Hepatocyte (in vitro differentiated cells): ENCODE measurements at regions not wholly inside any gene's neighbourhood (a gene's known extent, or its start where the extent isn't known, plus 50 kb on each side); places are given as distances from the start of the nearest gene placed in this dataset.

Experiments used
- DNase-seq: peaks from one replicate; pipeline ENCODE4 v3.0.0-alpha.2; 2016; ENCODE audit warnings: low spot score
- H2AFZ ChIP-seq: fragments of 200-600 bp; sonication (generic); 2 replicates; pipeline ENCODE4 v1.6.0; 2016; ENCODE audit warnings: antibody characterized with exemption, mild to moderate bottlenecking
- H3K27ac ChIP-seq: fragments of 200-600 bp; sonication (generic); 2 replicates; pipeline ENCODE4 v1.5.1; 2016; ENCODE audit warnings: mild to moderate bottlenecking
- H3K27me3 ChIP-seq: fragments of 200-600 bp; sonication (generic); 2 replicates; pipeline ENCODE4 v1.6.1; 2016
- H3K36me3 ChIP-seq: fragments of 200-600 bp; sonication (generic); replicated peaks from 2 replicates; pipeline ENCODE4 v1.5.1; 2016; ENCODE audit warnings: low read depth; ENCODE audit not compliant: insufficient read depth
- H3K4me1 ChIP-seq: fragments of 200-600 bp; sonication (generic); 2 replicates; pipeline ENCODE4 v1.5.1; 2016; ENCODE audit warnings: mild to moderate bottlenecking, moderate library complexity; ENCODE audit not compliant: insufficient read depth
- H3K4me2 ChIP-seq: fragments of 200-600 bp; sonication (generic); 2 replicates; pipeline ENCODE4 v1.6.0; 2016
- H3K4me3 ChIP-seq: fragments of 200-600 bp; sonication (generic); 2 replicates; pipeline ENCODE4 v1.5.1; 2016; ENCODE audit warnings: mild to moderate bottlenecking
- H3K79me2 ChIP-seq: fragments of 200-600 bp; sonication (generic); 2 replicates; pipeline ENCODE4 v1.6.0; 2017; ENCODE audit warnings: mild to moderate bottlenecking
- H3K9me2 ChIP-seq: fragments of 200-600 bp; sonication (generic); replicated peaks from 2 replicates; pipeline ENCODE4 v1.6.0; 2017; ENCODE audit warnings: mild to moderate bottlenecking; ENCODE audit not compliant: insufficient read depth
- H3K9me3 ChIP-seq: fragments of 200-600 bp; sonication (generic); 2 replicates; pipeline ENCODE4 v1.5.1; 2016; ENCODE audit warnings: low read depth, mild to moderate bottlenecking
- H4K20me1 ChIP-seq: fragments of 200-600 bp; sonication (generic); 2 replicates; pipeline ENCODE4 v1.6.0; 2016; ENCODE audit warnings: mild to moderate bottlenecking; ENCODE audit not compliant: insufficient read depth, poor library complexity, severe bottlenecking
- EZH2 ChIP-seq: fragments of 200-600 bp; sonication (generic); IDR thresholded peaks from 2 replicates; pipeline ENCODE4 v1.6.1; 2016; ENCODE audit warnings: antibody characterized with exemption, mild to moderate bottlenecking, borderline replicate concordance
- EZH2phosphoT487 ChIP-seq: fragments of 200-600 bp; sonication (generic); IDR thresholded peaks from one replicate; pipeline ENCODE4 v1.6.1; 2018; ENCODE audit warnings: antibody characterized with exemption, mild to moderate bottlenecking, low read depth, moderate library complexity; ENCODE audit not compliant: unreplicated experiment, severe bottlenecking
- WGBS: methylation state at CpG from one replicate; pipeline ENCODE4 v1.1.6; 2016; ENCODE audit warnings: low lambda C conversion rate; ENCODE audit errors: missing lambda C conversion rate; 5-methylcytosine and 5-hydroxymethylcytosine counted together
- TF ChIP-seq, protein P1 (sequence below): fragments of 200-600 bp; sonication (generic); IDR thresholded peaks from 2 replicates; pipeline ENCODE4 v1.5.1; 2016; ENCODE audit warnings: antibody characterized with exemption, mild to moderate bottlenecking; ENCODE audit not compliant: poor library complexity

DNA sequence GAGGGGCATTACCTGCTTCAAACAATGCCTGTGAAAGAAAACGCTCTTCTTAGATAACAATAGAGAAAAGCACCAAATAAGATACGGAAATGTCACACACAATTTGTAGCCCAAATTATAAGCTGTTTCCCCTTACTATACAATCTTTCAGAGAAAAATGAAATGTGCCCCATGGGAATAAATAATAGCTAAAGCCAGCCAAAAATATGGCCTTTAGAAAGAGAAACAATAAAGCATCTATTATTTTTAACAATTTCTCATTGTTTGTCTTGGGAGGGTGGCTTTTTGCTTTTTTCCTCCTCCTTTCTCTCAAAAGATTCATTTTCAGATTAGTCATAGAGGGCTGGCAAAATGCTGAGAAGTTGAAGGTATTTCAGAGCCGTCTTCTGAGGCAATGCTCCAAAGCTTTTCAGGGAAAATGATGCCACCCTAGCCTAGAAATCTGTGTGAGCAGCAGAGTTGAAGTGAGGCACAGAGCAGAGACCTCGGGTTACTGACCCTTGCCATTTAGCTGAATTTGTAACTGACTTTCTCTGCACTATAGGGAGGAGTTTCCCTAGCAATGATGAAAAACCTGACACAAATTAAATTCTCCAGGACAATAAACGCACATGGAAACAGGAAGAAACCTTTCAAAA, 86.3 kb upstream of the PRICKLE2 start:
- H2AFZ ChIP-seq, result no peak overlapping the region
- no peaks in the 10 kb centered on the region for H4K20me1 ChIP-seq
- no peaks in the 10 kb centered on the region for H3K9me3 ChIP-seq
- no peaks in the 10 kb centered on the region for H3K36me3 ChIP-seq
- H3K27ac ChIP-seq, result no peak overlapping the region
- no peak for DNase-seq
- no peaks in the 10 kb centered on the region for H3K27me3 ChIP-seq
- H3K9me2 ChIP-seq, result no peaks in the 10 kb centered on the region
- no peak overlapping the region for H3K4me3 ChIP-seq
- WGBS, result 71% methylated on average over 5 of the region's 5 CpGs
- H3K4me1 ChIP-seq, result peaks cover 3% of the 10 kb centered on the region
- no peak overlapping the region for H3K4me2 ChIP-seq
- TF ChIP-seq EZH2phosphoT487 (no peak), EZH2 (no peak)
- TF ChIP-seq, protein P1, sequence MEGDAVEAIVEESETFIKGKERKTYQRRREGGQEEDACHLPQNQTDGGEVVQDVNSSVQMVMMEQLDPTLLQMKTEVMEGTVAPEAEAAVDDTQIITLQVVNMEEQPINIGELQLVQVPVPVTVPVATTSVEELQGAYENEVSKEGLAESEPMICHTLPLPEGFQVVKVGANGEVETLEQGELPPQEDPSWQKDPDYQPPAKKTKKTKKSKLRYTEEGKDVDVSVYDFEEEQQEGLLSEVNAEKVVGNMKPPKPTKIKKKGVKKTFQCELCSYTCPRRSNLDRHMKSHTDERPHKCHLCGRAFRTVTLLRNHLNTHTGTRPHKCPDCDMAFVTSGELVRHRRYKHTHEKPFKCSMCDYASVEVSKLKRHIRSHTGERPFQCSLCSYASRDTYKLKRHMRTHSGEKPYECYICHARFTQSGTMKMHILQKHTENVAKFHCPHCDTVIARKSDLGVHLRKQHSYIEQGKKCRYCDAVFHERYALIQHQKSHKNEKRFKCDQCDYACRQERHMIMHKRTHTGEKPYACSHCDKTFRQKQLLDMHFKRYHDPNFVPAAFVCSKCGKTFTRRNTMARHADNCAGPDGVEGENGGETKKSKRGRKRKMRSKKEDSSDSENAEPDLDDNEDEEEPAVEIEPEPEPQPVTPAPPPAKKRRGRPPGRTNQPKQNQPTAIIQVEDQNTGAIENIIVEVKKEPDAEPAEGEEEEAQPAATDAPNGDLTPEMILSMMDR, result no peak
- no peaks in the 10 kb centered on the region for H3K79me2 ChIP-seq

DNA sequence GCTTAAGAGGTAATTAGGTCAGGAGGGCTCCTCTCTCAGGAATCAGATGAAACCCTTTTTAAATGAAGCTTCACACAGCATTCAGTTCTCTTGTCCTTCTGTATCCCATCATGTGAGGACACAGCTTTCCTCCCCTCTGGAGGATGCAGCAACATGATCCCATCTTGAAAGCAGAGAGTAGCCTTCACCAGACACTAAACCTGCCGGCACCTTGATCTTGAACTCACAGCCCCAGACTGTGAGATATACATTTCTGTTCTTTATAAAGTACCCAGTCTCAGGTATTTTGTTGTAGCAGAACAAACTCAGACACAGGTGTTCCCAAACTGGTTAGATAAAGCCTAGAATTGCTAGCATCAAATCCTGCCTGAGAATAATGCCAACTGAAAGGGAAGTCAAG, 83.7 kb upstream of the PRICKLE2 start:
- Histone ChIP-seq H2AFZ (no peak overlapping the region), H3K27me3 (no peaks in the 10 kb centered on the region), H3K36me3 (no peaks in the 10 kb centered on the region), H3K9me3 (no peaks in the 10 kb centered on the region), H3K4me3 (no peak overlapping the region), H3K4me2 (no peak overlapping the region), H4K20me1 (no peaks in the 10 kb centered on the region), H3K4me1 (no peaks in the 10 kb centered on the region), H3K79me2 (no peaks in the 10 kb centered on the region), H3K9me2 (no peaks in the 10 kb centered on the region), H3K27ac (no peak overlapping the region)
- TF ChIP-seq EZH2 (no peak), EZH2phosphoT487 (no peak)
- TF ChIP-seq, protein P1, result no peak
- DNase-seq, result no peak
- WGBS, result 93% methylated on average over 1 of the region's 1 CpG

DNA sequence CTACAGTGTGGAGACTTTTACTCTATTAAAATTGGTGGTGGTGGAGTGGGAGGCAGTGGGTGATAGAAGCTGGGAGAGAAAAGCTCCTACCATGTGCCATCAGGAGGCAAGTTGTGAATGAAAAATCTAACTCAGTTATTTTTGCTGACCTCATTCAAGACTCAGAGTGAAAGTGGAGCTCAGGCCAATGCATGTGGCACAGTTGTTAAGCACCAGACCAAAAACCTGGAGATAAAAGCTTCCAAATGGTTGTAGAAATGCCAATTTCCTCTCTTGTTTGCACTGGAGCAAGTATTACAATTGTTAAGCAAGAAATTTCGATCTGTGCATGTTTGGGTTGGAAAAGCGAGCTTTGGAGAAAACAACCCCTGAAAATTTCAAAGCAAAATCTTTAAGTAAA, 81.5 kb upstream of the PRICKLE2 start:
- WGBS, result 88% methylated on average over 2 of the region's 2 CpGs
- H4K20me1 ChIP-seq, result no peaks in the 10 kb centered on the region
- H2AFZ ChIP-seq, result no peak overlapping the region
- TF ChIP-seq, protein P1, result no peak
- TF ChIP-seq EZH2phosphoT487, result no peak
- no peak for TF ChIP-seq EZH2
- no peaks in the 10 kb centered on the region for H3K36me3 ChIP-seq
- H3K4me1 ChIP-seq, result no peaks in the 10 kb centered on the region
- H3K79me2 ChIP-seq, result no peaks in the 10 kb centered on the region
- H3K9me2 ChIP-seq, result no peaks in the 10 kb centered on the region
- no peak for DNase-seq
- no peak overlapping the region for H3K4me2 ChIP-seq
- H3K4me3 ChIP-seq, result no peak overlapping the region
- H3K9me3 ChIP-seq, result no peaks in the 10 kb centered on the region
- no peaks in the 10 kb centered on the region for H3K27me3 ChIP-seq
- H3K27ac ChIP-seq, result no peak overlapping the region

DNA sequence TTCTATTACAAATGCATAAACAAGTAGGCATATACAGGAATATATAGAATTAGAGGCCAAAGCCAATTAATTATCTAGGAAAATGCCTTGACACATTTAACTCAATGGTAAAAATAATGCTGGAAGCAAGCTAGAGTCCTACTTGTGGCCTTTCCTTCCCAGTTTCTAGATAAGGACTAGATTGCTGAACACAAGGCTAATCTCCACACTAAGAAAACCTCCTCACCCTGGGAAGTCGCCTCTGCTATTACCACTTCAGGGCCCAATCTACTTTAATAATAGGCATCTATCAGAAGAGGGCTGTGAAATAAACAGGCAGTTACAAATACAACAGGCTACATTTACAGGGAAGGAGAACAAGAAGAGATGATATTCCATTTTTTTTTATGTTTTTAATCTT, 80.5 kb upstream of the PRICKLE2 start:
- Histone ChIP-seq H3K79me2 (no peaks in the 10 kb centered on the region), H3K4me2 (no peak overlapping the region), H3K36me3 (no peaks in the 10 kb centered on the region), H3K27ac (no peak overlapping the region), H2AFZ (no peak overlapping the region), H3K4me1 (no peaks in the 10 kb centered on the region), H4K20me1 (no peaks in the 10 kb centered on the region), H3K27me3 (no peaks in the 10 kb centered on the region), H3K9me2 (no peaks in the 10 kb centered on the region), H3K9me3 (no peaks in the 10 kb centered on the region), H3K4me3 (no peak overlapping the region)
- no peak for TF ChIP-seq EZH2phosphoT487
- TF ChIP-seq, protein P1, result no peak
- TF ChIP-seq EZH2, result no peak
- 83% methylated on average over 1 of the region's 1 CpG for WGBS
- no peak for DNase-seq
